SK-N-DZ (cell line): ENCODE measurements at regions not wholly inside any gene's neighbourhood (a gene's known extent, or its start where the extent isn't known, plus 50 kb on each side); places are given as distances from the start of the nearest gene placed in this dataset.
"Not testable (repeated sequence)": the region's sequence is repeated elsewhere in the genome, so short reads cannot be mapped to it uniquely, and the experiment has no call there.

Experiments
- DNase-seq: peaks from one replicate; pipeline ENCODE4 v3.0.0-alpha.2; 2015; ENCODE audit warnings: low spot score

- no peak for DNase-seq
These were observed 1030.5 kb upstream of the CELF2 start for GRCh38 chr10:9987197-9987596.

GRCh38 chr10:9992661-9993060 lies 1025.0 kb upstream of the CELF2 start:
- DNase-seq, result no peak

- DNase-seq, result no peak
These were observed 1023.5 kb upstream of the CELF2 start for GRCh38 chr10:9994131-9994530.

- DNase-seq, result no peak
These were observed 1018.0 kb upstream of the CELF2 start for GRCh38 chr10:9999627-10000026.

- no peak for DNase-seq
These were observed 1009.7 kb upstream of the CELF2 start for GRCh38 chr10:10007957-10008356.

- no peak for DNase-seq
These were observed 1007.3 kb upstream of the CELF2 start for GRCh38 chr10:10010397-10010796.

GRCh38 chr10:10014846-10015245 lies 1002.8 kb upstream of the CELF2 start:
- no peak for DNase-seq

GRCh38 chr10:10017716-10018115 lies 1000.0 kb upstream of the CELF2 start:
- DNase-seq, result no peak

GRCh38 chr10:10020945-10021344 lies 996.7 kb upstream of the CELF2 start:
- DNase-seq, result no peak

GRCh38 chr10:10032991-10033390 lies 984.7 kb upstream of the CELF2 start:
- no peak for DNase-seq

- DNase-seq, result no peak
These were observed 979.3 kb upstream of the CELF2 start for GRCh38 chr10:10038348-10038747.

GRCh38 chr10:10039595-10039994 lies 978.1 kb upstream of the CELF2 start:
- DNase-seq, result no peak

- no peak for DNase-seq
These were observed 974.6 kb upstream of the CELF2 start for GRCh38 chr10:10043083-10043482.

- DNase-seq, result no peak
These were observed 972.5 kb upstream of the CELF2 start for GRCh38 chr10:10044922-10045764.

GRCh38 chr10:10045765-10046028 lies 972.0 kb upstream of the CELF2 start:
- DNase-seq, result no peak

- no peak for DNase-seq
These were observed 970.2 kb upstream of the CELF2 start for GRCh38 chr10:10047426-10047825.

GRCh38 chr10:10053051-10053450 lies 964.6 kb upstream of the CELF2 start:
- DNase-seq, result no peak

GRCh38 chr10:10054466-10054865 lies 963.2 kb upstream of the CELF2 start:
- DNase-seq, result no peak

- DNase-seq, result no peak
These were observed 961.8 kb upstream of the CELF2 start for GRCh38 chr10:10055656-10056442.

- no peak for DNase-seq
These were observed 960.7 kb upstream of the CELF2 start for GRCh38 chr10:10056961-10057360.

GRCh38 chr10:10067644-10068043 lies 950.0 kb upstream of the CELF2 start:
- no peak for DNase-seq

- DNase-seq, result not testable (repeated sequence)
These were observed 942.8 kb upstream of the CELF2 start for GRCh38 chr10:10074847-10075246.

GRCh38 chr10:10078446-10078845 lies 939.2 kb upstream of the CELF2 start:
- peak; percentile 67 for DNase-seq
